HG03097 (cell line): ENCODE measurements at regions not wholly inside any gene's neighbourhood (a gene's known extent, or its start where the extent isn't known, plus 50 kb on each side); places are given as distances from the start of the nearest gene placed in this dataset.
"Not testable (repeated sequence)": the region's sequence is repeated elsewhere in the genome, so short reads cannot be mapped to it uniquely, and the experiment has no call there.

Experiments used
- ATAC-seq: cut with Tn5 transposase; IDR thresholded peaks from one replicate; pipeline ENCODE4 v1.9.1; 2021; ENCODE audit not compliant: unreplicated experiment, low FRiP score

GRCh38 chr11:57913715-57914704, 109.7 kb upstream of the OR9Q1 start:
- no peak for ATAC-seq

GRCh38 chr11:57917632-57918031, 106.0 kb upstream of the OR9Q1 start:
- ATAC-seq, result no peak

- ATAC-seq, result no peak
Observed at GRCh38 chr11:57920971-57921370, 102.7 kb upstream of the OR9Q1 start.

GRCh38 chr11:57932105-57932504, 91.6 kb upstream of the OR9Q1 start:
- no peak for ATAC-seq

- ATAC-seq, result no peak
Observed at GRCh38 chr11:57935402-57936049, 88.2 kb upstream of the OR9Q1 start.

GRCh38 chr11:57936050-57936418, 87.6 kb upstream of the OR9Q1 start:
- no peak for ATAC-seq

- no peak for ATAC-seq
Observed at GRCh38 chr11:57937431-57937830, 86.2 kb upstream of the OR9Q1 start.

GRCh38 chr11:57938351-57938750, 85.3 kb upstream of the OR9Q1 start:
- ATAC-seq, result no peak

GRCh38 chr11:57940044-57940756, 83.5 kb upstream of the OR9Q1 start:
- no peak for ATAC-seq

- ATAC-seq, result no peak
Observed at GRCh38 chr11:57941875-57942274, 81.8 kb upstream of the OR9Q1 start.

- no peak for ATAC-seq
Observed at GRCh38 chr11:57942808-57943207, 80.9 kb upstream of the OR9Q1 start.

GRCh38 chr11:57943766-57944165, 79.9 kb upstream of the OR9Q1 start:
- not testable (repeated sequence) for ATAC-seq

GRCh38 chr11:57946628-57947027, 77.1 kb upstream of the OR9Q1 start:
- no peak for ATAC-seq

GRCh38 chr11:57964660-57965059, 59.0 kb upstream of the OR9Q1 start:
- ATAC-seq, result no peak

- no peak for ATAC-seq
Observed at GRCh38 chr11:57971272-57972012, 52.2 kb upstream of the OR9Q1 start.

GRCh38 chr11:57972013-57972367, 51.7 kb upstream of the OR9Q1 start:
- no peak for ATAC-seq
